ENCODE measurements at regions not wholly inside any gene's neighbourhood (a gene's known extent, or its start where the extent isn't known, plus 50 kb on each side); places are given as distances from the start of the nearest gene placed in this dataset.

DNA sequence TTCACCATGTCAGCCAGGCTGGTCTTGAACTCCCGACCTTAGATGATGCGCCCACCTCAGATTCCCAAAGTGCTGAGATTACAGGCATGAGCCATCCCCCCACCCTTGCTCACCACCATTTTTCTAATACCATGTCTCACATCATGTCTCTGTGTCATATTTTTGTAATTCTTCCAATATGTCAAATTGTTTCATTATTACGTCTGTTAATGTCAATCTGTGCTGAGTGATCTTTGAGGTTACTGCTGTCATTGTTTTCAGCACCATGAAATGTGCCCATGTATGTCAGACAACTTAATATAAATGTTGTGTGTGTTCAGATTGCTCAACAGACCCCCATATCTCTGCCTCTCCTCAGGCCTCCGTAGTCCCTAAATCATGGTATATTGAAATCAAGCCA is 923.6 kb downstream of the NLGN4Y start (continued):
- no peak for TF ChIP-seq EP300 (IDR thresholded peaks at IDR 0.05)
- no peak for TF ChIP-seq ESRRA (IDR thresholded peaks at IDR 0.05; ENCODE audit: borderline replicate concordance, low read length)
- TF ChIP-seq HOXB5 (CRISPR knock-in tag; IDR thresholded peaks at IDR 0.05) = no peak
- TF ChIP-seq, protein P1, sequence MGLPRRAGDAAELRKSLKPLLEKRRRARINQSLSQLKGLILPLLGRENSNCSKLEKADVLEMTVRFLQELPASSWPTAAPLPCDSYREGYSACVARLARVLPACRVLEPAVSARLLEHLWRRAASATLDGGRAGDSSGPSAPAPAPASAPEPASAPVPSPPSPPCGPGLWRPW (IDR thresholded peaks at IDR 0.05) = no peak
- TF ChIP-seq, protein P2, sequence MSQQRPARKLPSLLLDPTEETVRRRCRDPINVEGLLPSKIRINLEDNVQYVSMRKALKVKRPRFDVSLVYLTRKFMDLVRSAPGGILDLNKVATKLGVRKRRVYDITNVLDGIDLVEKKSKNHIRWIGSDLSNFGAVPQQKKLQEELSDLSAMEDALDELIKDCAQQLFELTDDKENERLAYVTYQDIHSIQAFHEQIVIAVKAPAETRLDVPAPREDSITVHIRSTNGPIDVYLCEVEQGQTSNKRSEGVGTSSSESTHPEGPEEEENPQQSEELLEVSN (IDR thresholded peaks at IDR 0.05; ENCODE audit: borderline replicate concordance, low read depth) = no peak
- no peak for TF ChIP-seq HDAC2 (IDR thresholded peaks at IDR 0.05)
- TF ChIP-seq TFCP2L1 (CRISPR knock-in tag; IDR thresholded peaks at IDR 0.05) = no peak

DNA sequence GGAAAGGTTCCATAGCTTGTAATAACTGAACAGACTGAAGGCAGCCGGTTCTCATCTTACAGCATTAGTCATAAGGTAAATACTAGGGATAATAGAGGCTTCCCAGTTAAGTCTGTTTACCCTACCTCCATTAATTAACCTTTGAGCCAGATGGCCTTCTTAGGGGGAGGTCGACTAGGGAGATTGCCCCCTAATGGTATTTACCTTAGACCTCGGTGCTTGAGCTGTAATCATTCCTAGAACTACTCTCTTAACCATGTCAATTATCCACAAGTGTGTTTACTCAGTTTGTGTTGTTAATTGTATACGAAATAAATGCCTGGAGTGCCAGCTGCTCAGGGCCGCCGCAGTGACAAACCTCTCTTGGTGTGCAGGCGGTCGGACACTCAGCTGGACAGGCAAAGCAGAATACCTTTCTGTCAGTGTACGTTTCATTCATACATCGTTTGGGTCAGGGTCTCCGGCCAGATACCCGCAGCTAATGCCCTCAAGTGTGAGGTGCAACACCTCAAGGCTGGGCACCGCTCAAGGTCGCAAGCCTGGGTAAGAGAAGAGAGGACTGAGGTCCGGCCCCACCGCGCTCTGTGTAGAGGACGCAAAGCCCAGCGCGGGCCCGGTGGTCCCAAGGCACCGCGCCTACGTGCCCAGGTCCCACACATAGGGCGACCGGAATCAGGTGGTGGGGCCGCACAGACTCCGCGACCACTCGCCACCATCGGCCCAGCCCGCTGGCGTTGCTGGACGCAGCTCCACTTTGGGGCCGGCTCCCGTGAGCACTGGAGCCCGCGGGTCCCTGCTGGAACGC is 931.0 kb downstream of the NLGN4Y start:
- peak overlapping the region; percentile 75 to 86 for H3K27ac ChIP-seq
- H3K4me3 ChIP-seq = peak overlapping the region; percentile 48
- ChIA-PET CTCF (no interaction called here), POLR2A (no interaction called here)
- ATAC-seq = peak; percentile 69
- TF ChIP-seq FOSB (CRISPR knock-in tag; IDR thresholded peaks at IDR 0.05) (no peak), RARB (CRISPR knock-in tag; IDR thresholded peaks at IDR 0.05) (no peak), MAFK (IDR thresholded peaks at IDR 0.05; ENCODE audit: partially characterized antibody) (no peak), HOXB13 (CRISPR knock-in tag; IDR thresholded peaks at IDR 0.05; ENCODE audit: low read depth) (no peak), RFX5 (IDR thresholded peaks at IDR 0.05) (no peak), CHD2 (IDR thresholded peaks at IDR 0.05; ENCODE audit: low read length, partially characterized antibody) (no peak), RNF2 (IDR thresholded peaks at IDR 0.05; ENCODE audit: borderline replicate concordance, low read depth) (no peak), HOXB5 (CRISPR knock-in tag; IDR thresholded peaks at IDR 0.05) (no peak), FOSL2 (IDR thresholded peaks at IDR 0.05) (no peak), FOSL2 (CRISPR knock-in tag; IDR thresholded peaks at IDR 0.05) (no peak)
- TF ChIP-seq, protein P2 (IDR thresholded peaks at IDR 0.05; ENCODE audit: borderline replicate concordance, low read depth) = no peak
- DNase-seq (ENCODE audit: low read depth in 1 of 2, low spot score in 1 of 2) = peak in 1 of 2 experiments; percentile 28
- no peaks in the 10 kb centered on the region for H3K9me3 ChIP-seq
- peaks cover 5% of the 10 kb centered on the region; the same call in 2 of the 3 replicates for H3K4me1 ChIP-seq
- peak overlapping the region; percentile 75 for H3K4me2 ChIP-seq
- no peak for FAIRE-seq
- WGBS (ENCODE audit: missing lambda C conversion rate) = 0% methylated on average over 4 of the region's 39 CpGs

DNA sequence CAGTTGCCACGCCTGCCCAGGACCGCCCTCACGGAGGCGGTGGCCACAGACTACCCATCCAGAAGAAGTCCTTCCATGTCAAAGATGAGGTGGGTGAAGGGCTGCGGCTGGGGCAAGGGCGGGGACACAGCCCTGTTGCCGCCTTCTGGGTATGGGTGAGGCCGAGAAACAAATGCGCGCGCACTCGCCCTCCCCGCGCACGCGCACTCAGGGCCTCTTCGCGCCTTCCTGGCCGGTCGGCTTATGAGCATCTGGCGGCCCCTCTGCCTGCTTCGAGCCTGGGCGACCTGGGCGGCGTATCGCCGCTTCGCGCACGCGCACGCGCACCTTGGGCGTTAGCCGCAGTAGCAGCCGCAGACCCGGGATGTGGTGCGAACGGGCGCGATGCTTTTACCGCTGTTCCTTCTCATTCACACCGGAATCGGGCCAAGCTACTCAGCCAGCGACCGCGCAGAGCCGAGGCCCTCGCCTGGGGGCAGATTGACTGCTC is 931.7 kb downstream of the NLGN4Y start:
- Histone ChIP-seq H3K4me2 (peak overlapping the region; percentile 75), H3K4me1 (peaks cover 5% of the 10 kb centered on the region; the same call in 2 of the 3 replicates), H3K9me3 (no peaks in the 10 kb centered on the region), H3K4me3 (peak overlapping the region; percentile 48), H3K27ac (peak overlapping the region; percentile 82 to 86)
- ATAC-seq = peak; percentile 97 to 98
- no peak for TF ChIP-seq RCOR1 (IDR thresholded peaks at IDR 0.05; ENCODE audit: low read depth, low read length)
- no peak for TF ChIP-seq CHD4 (IDR thresholded peaks at IDR 0.05; ENCODE audit: borderline replicate concordance)
- no peak for TF ChIP-seq CBX8 (IDR thresholded peaks at IDR 0.05)
- TF ChIP-seq JUN (IDR thresholded peaks at IDR 0.05) = no peak; a peak in 1 of 5 replicates
- no peak for TF ChIP-seq ESRRA (IDR thresholded peaks at IDR 0.05; ENCODE audit: borderline replicate concordance, low read length)
- TF ChIP-seq HDAC2 (IDR thresholded peaks at IDR 0.05) = no peak
- TF ChIP-seq EHMT2 (IDR thresholded peaks at IDR 0.05; ENCODE audit: low read depth) = no peak
- TF ChIP-seq, protein P3, sequence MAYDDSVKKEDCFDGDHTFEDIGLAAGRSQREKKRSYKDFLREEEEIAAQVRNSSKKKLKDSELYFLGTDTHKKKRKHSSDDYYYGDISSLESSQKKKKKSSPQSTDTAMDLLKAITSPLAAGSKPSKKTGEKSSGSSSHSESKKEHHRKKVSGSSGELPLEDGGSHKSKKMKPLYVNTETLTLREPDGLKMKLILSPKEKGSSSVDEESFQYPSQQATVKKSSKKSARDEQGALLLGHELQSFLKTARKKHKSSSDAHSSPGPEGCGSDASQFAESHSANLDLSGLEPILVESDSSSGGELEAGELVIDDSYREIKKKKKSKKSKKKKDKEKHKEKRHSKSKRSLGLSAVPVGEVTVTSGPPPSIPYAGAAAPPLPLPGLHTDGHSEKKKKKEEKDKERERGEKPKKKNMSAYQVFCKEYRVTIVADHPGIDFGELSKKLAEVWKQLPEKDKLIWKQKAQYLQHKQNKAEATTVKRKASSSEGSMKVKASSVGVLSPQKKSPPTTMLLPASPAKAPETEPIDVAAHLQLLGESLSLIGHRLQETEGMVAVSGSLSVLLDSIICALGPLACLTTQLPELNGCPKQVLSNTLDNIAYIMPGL (CRISPR knock-in tag; IDR thresholded peaks at IDR 0.05; ENCODE audit: borderline replicate concordance) = no peak
- no peak for TF ChIP-seq CHD2 (IDR thresholded peaks at IDR 0.05; ENCODE audit: low read length, partially characterized antibody)
- WGBS (ENCODE audit: missing lambda C conversion rate) = 5% methylated on average over 4 of the region's 49 CpGs
- FAIRE-seq = peak; percentile 63
- ChIA-PET CTCF (no interaction called here), POLR2A (no interaction called here)
- DNase-seq (ENCODE audit: low read depth in 1 of 2, low spot score in 1 of 2) = peak; percentile 46 to 95

Data from A549 (cell line).